ENCODE measurements at regions not wholly inside any gene's neighbourhood (a gene's known extent, or its start where the extent isn't known, plus 50 kb on each side); places are given as distances from the start of the nearest gene placed in this dataset.

DNA sequence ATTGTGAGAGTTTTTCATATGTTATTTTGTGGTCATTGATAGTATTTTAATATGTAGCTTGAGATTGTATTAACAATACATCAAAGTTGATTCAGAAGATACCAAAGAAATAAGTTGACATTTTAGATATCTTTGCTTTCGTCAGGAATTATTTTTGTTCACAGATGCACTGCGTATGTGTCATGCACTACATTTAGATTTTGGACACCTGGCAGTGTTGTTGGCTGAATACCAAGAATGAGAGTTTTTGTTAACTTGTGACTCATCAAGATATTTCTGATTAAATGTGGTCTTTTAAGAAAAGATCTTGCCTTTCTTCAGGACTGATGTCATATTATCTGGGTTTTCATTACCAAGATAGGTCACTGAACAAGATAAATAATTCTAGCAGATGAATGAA, 633.4 kb downstream of the CENPC start:
- no peak for TF ChIP-seq CTCF (optimal IDR thresholded peaks at IDR 0.05 in 1 of 3, IDR thresholded peaks at IDR 0.05 in 1 of 3, conservative IDR thresholded peaks at IDR 0.05 in 1 of 3; ENCODE audit: extremely low read depth in 1 of 3, insufficient read depth in 2 of 3, low read length in 3 of 3)
- TF ChIP-seq EZH2 (IDR thresholded peaks at IDR 0.05; ENCODE audit: low read length) = no peak

Data from keratinocyte (primary cell).